ENCODE measurements at regions not wholly inside any gene's neighbourhood (a gene's known extent, or its start where the extent isn't known, plus 50 kb on each side); places are given as distances from the start of the nearest gene placed in this dataset.

- H3K27ac ChIP-seq: no peak overlapping the region
- peaks cover 13% of the 10 kb centered on the region; the same call in 1 of the 3 replicates for H3K4me1 ChIP-seq
- WGBS (ENCODE audit: missing lambda C conversion rate): 69% methylated on average over 14 of the region's 14 CpGs
- no peak overlapping the region for H3K4me2 ChIP-seq
- DNase-seq (ENCODE audit: low read depth in 1 of 2, low spot score in 1 of 2) (no peak), FAIRE-seq (no peak), ATAC-seq (no peak)
- ChIA-PET POLR2A (no interaction called here), CTCF (interaction anchor here (1.2 kb wide), 1 partner anchor 24 kb away, joined by 5 read pairs; no protein-coding TSS in a partner anchor)
- H3K9me3 ChIP-seq: no peaks in the 10 kb centered on the region
- TF ChIP-seq, protein P1, sequence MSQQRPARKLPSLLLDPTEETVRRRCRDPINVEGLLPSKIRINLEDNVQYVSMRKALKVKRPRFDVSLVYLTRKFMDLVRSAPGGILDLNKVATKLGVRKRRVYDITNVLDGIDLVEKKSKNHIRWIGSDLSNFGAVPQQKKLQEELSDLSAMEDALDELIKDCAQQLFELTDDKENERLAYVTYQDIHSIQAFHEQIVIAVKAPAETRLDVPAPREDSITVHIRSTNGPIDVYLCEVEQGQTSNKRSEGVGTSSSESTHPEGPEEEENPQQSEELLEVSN (IDR thresholded peaks at IDR 0.05; ENCODE audit: borderline replicate concordance, low read depth): no peak
- TF ChIP-seq CBX2 (IDR thresholded peaks at IDR 0.05; ENCODE audit: borderline replicate concordance, low read depth): no peak
- TF ChIP-seq NPAS2 (CRISPR knock-in tag; IDR thresholded peaks at IDR 0.05; ENCODE audit: borderline replicate concordance): no peak
- no peak for TF ChIP-seq ZFP36 (IDR thresholded peaks at IDR 0.05; ENCODE audit: borderline replicate concordance, partially characterized antibody)
- TF ChIP-seq, protein P2, sequence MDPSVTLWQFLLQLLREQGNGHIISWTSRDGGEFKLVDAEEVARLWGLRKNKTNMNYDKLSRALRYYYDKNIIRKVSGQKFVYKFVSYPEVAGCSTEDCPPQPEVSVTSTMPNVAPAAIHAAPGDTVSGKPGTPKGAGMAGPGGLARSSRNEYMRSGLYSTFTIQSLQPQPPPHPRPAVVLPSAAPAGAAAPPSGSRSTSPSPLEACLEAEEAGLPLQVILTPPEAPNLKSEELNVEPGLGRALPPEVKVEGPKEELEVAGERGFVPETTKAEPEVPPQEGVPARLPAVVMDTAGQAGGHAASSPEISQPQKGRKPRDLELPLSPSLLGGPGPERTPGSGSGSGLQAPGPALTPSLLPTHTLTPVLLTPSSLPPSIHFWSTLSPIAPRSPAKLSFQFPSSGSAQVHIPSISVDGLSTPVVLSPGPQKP (IDR thresholded peaks at IDR 0.05; ENCODE audit: low read depth, low read length): no peak
- no peak for TF ChIP-seq KDM5A (IDR thresholded peaks at IDR 0.05)
- no peak for TF ChIP-seq CEBPB (IDR thresholded peaks at IDR 0.05)
- no peak for TF ChIP-seq ZC3H11A (IDR thresholded peaks at IDR 0.05)
- no peak for TF ChIP-seq HOXA7 (CRISPR knock-in tag; IDR thresholded peaks at IDR 0.05)
- TF ChIP-seq HEYL (CRISPR knock-in tag; IDR thresholded peaks at IDR 0.05): no peak
- TF ChIP-seq, protein P3, sequence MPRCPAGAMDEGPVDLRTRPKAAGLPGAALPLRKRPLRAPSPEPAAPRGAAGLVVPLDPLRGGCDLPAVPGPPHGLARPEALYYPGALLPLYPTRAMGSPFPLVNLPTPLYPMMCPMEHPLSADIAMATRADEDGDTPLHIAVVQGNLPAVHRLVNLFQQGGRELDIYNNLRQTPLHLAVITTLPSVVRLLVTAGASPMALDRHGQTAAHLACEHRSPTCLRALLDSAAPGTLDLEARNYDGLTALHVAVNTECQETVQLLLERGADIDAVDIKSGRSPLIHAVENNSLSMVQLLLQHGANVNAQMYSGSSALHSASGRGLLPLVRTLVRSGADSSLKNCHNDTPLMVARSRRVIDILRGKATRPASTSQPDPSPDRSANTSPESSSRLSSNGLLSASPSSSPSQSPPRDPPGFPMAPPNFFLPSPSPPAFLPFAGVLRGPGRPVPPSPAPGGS (IDR thresholded peaks at IDR 0.05): no peak
- TF ChIP-seq, protein P4, sequence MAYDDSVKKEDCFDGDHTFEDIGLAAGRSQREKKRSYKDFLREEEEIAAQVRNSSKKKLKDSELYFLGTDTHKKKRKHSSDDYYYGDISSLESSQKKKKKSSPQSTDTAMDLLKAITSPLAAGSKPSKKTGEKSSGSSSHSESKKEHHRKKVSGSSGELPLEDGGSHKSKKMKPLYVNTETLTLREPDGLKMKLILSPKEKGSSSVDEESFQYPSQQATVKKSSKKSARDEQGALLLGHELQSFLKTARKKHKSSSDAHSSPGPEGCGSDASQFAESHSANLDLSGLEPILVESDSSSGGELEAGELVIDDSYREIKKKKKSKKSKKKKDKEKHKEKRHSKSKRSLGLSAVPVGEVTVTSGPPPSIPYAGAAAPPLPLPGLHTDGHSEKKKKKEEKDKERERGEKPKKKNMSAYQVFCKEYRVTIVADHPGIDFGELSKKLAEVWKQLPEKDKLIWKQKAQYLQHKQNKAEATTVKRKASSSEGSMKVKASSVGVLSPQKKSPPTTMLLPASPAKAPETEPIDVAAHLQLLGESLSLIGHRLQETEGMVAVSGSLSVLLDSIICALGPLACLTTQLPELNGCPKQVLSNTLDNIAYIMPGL (CRISPR knock-in tag; IDR thresholded peaks at IDR 0.05; ENCODE audit: borderline replicate concordance): no peak
- H3K4me3 ChIP-seq: no peak overlapping the region
These were observed 173.8 kb upstream of the PPP2R2D start for GRCh38 chr10:131726967-131727366.

GRCh38 chr10:131727560-131727959 lies 173.2 kb upstream of the PPP2R2D start:
- H3K4me3 ChIP-seq: no peak overlapping the region
- no peak for TF ChIP-seq ZSCAN20 (CRISPR knock-in tag; IDR thresholded peaks at IDR 0.05)
- TF ChIP-seq GATA3 (IDR thresholded peaks at IDR 0.05; ENCODE audit: borderline replicate concordance): no peak
- no peak for TF ChIP-seq MAX (IDR thresholded peaks at IDR 0.05)
- TF ChIP-seq FOXS1 (CRISPR knock-in tag; IDR thresholded peaks at IDR 0.05): no peak
- TF ChIP-seq JUNB (IDR thresholded peaks at IDR 0.05): no peak
- TF ChIP-seq, protein P2 (IDR thresholded peaks at IDR 0.05; ENCODE audit: low read depth, low read length): no peak
- TF ChIP-seq CBX2 (IDR thresholded peaks at IDR 0.05; ENCODE audit: borderline replicate concordance, low read depth): no peak
- no peak for TF ChIP-seq SREBF2 (IDR thresholded peaks at IDR 0.05)
- no peak for TF ChIP-seq NFE2L2 (conservative IDR thresholded peaks at IDR 0.05; ENCODE audit: low read length)
- no peak for TF ChIP-seq JUN (IDR thresholded peaks at IDR 0.05)
- TF ChIP-seq, protein P5, sequence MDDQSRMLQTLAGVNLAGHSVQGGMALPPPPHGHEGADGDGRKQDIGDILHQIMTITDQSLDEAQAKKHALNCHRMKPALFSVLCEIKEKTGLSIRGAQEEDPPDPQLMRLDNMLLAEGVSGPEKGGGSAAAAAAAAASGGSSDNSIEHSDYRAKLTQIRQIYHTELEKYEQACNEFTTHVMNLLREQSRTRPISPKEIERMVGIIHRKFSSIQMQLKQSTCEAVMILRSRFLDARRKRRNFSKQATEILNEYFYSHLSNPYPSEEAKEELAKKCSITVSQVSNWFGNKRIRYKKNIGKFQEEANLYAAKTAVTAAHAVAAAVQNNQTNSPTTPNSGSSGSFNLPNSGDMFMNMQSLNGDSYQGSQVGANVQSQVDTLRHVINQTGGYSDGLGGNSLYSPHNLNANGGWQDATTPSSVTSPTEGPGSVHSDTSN (IDR thresholded peaks at IDR 0.05): no peak
- TF ChIP-seq KDM1A (IDR thresholded peaks at IDR 0.05; ENCODE audit: low read depth): no peak
- DNase-seq (ENCODE audit: low read depth in 1 of 2, low spot score in 1 of 2) (no peak), ATAC-seq (no peak), FAIRE-seq (no peak)
- ChIA-PET CTCF (interaction anchor here (1.2 kb wide), 1 partner anchor 24 kb away, joined by 5 read pairs; no protein-coding TSS in a partner anchor), POLR2A (no interaction called here)
- H3K9me3 ChIP-seq: peaks cover 5% of the 10 kb centered on the region; the same call in 2 of the 3 replicates
- no peak overlapping the region for H3K27ac ChIP-seq
- H3K4me2 ChIP-seq: no peak overlapping the region
- H3K4me1 ChIP-seq: peaks cover 13% of the 10 kb centered on the region; the same call in 1 of the 3 replicates
- 78% methylated on average over 12 of the region's 12 CpGs for WGBS (ENCODE audit: missing lambda C conversion rate)
